ENCODE measurements at regions not wholly inside any gene's neighbourhood (a gene's known extent, or its start where the extent isn't known, plus 50 kb on each side); places are given as distances from the start of the nearest gene placed in this dataset.

DNA sequence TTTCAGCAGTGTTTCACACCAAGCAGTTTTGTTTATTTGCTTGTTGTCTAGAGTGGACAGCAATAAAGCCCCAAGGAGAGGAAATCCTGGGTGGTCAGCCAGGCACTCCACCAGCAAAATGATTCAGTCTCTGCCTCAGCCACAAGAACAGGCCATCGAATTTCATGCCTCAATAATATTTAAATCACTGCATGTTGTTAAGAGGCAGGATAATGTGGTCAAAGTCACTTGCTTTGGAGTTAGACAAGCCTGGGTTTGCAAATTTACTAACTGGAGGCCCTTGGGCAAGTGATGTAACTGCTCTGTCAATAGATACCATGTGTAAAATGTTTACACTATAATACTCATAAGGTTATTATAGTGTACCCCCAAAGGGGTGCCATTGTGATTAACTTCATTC lies 349.6 kb downstream of the LMO4 start:
- no peak for TF ChIP-seq POLR2A (IDR thresholded peaks at IDR 0.05; ENCODE audit: low read length)
- TF ChIP-seq GATA1 (IDR thresholded peaks at IDR 0.05; ENCODE audit: low read depth, low read length): no peak

Measured in erythroblast (primary cell).